NCI-H748 (cell line): ENCODE measurements at regions not wholly inside any gene's neighbourhood (a gene's known extent, or its start where the extent isn't known, plus 50 kb on each side); places are given as distances from the start of the nearest gene placed in this dataset.

Source experiments
- DNase-seq: peaks from one replicate; lab custom pipeline; 2025; ENCODE audit not compliant: unreplicated experiment; lab: John Stamatoyannopoulos, UW

- DNase-seq = no peak
Measured at GRCh38 chr3:24639481-24640329, 145.1 kb upstream of the THRB start.

- peak; percentile 31 for DNase-seq
Measured at GRCh38 chr3:24640330-24640877, 145.8 kb upstream of the THRB start.

GRCh38 chr3:24641628-24642027, 147.0 kb upstream of the THRB start:
- DNase-seq = no peak

- DNase-seq = no peak
Measured at GRCh38 chr3:24645047-24645446, 150.4 kb upstream of the THRB start.

GRCh38 chr3:24646790-24647189, 152.1 kb upstream of the THRB start:
- DNase-seq = no peak

- no peak for DNase-seq
Measured at GRCh38 chr3:24648063-24648462, 153.4 kb upstream of the THRB start.

GRCh38 chr3:24650839-24651238, 156.2 kb upstream of the THRB start:
- no peak for DNase-seq

- DNase-seq = peak; percentile 8
Measured at GRCh38 chr3:24657870-24658510, 163.3 kb upstream of the THRB start.

GRCh38 chr3:24661175-24661584, 166.5 kb upstream of the THRB start:
- no peak for DNase-seq

- no peak for DNase-seq
Measured at GRCh38 chr3:24662449-24663345, 168.0 kb upstream of the THRB start.

GRCh38 chr3:24663406-24663805, 168.8 kb upstream of the THRB start:
- no peak for DNase-seq

GRCh38 chr3:24668039-24668438, 173.4 kb upstream of the THRB start:
- no peak for DNase-seq

GRCh38 chr3:24670871-24671270, 176.2 kb upstream of the THRB start:
- DNase-seq = no peak

GRCh38 chr3:24673596-24673995, 178.9 kb upstream of the THRB start:
- DNase-seq = no peak

- DNase-seq = no peak
Measured at GRCh38 chr3:24674261-24674660, 179.6 kb upstream of the THRB start.

GRCh38 chr3:24678021-24678420, 183.4 kb upstream of the THRB start:
- no peak for DNase-seq

- no peak for DNase-seq
Measured at GRCh38 chr3:24678421-24678865, 183.8 kb upstream of the THRB start.

GRCh38 chr3:24679429-24679828, 184.8 kb upstream of the THRB start:
- no peak for DNase-seq

- peak; percentile 44 for DNase-seq
Measured at GRCh38 chr3:24680214-24680967, 185.7 kb upstream of the THRB start.

GRCh38 chr3:24682141-24682547, 187.5 kb upstream of the THRB start:
- no peak for DNase-seq
